ENCODE measurements at regions not wholly inside any gene's neighbourhood (a gene's known extent, or its start where the extent isn't known, plus 50 kb on each side); places are given as distances from the start of the nearest gene placed in this dataset.

DNA sequence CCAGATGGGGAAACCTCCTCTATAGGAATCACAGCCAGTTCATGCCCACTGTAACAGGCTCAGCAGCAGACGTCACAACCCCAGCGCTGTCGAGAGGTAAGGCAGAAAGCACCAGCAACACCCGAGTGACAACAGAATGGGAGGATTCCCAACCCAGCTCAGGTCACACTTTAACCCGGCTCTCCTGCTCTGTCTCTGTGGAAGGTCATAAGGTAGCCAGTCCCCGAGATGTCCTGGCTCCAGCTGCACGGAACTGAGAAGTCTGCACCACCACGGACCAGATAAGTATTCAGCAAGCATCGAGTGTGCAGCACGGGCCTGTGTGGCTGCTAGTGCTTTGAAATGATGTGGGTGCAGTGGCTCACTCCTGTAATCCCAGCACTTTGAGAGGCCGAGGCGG is 236.7 kb upstream of the TCERG1L start:
- TF ChIP-seq, protein P1, sequence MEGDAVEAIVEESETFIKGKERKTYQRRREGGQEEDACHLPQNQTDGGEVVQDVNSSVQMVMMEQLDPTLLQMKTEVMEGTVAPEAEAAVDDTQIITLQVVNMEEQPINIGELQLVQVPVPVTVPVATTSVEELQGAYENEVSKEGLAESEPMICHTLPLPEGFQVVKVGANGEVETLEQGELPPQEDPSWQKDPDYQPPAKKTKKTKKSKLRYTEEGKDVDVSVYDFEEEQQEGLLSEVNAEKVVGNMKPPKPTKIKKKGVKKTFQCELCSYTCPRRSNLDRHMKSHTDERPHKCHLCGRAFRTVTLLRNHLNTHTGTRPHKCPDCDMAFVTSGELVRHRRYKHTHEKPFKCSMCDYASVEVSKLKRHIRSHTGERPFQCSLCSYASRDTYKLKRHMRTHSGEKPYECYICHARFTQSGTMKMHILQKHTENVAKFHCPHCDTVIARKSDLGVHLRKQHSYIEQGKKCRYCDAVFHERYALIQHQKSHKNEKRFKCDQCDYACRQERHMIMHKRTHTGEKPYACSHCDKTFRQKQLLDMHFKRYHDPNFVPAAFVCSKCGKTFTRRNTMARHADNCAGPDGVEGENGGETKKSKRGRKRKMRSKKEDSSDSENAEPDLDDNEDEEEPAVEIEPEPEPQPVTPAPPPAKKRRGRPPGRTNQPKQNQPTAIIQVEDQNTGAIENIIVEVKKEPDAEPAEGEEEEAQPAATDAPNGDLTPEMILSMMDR (IDR thresholded peaks at IDR 0.05): no peak
- no peak for TF ChIP-seq POLR2A (IDR thresholded peaks at IDR 0.05)

Data from body of pancreas (tissue), 4 donors.